ENCODE measurements at regions not wholly inside any gene's neighbourhood (a gene's known extent, or its start where the extent isn't known, plus 50 kb on each side); places are given as distances from the start of the nearest gene placed in this dataset.
A peak's percentile ranks its signal among the peaks of the same experiment; 100 is the strongest.
"Not testable (repeated sequence)": the region's sequence is repeated elsewhere in the genome, so short reads cannot be mapped to it uniquely, and the experiment has no call there.

GRCh38 chr15:22253676-22254408 is 173.5 kb downstream of the OR4M2 start:
- in situ Hi-C loops (cut with MboI; ENCODE audit: low pct_unique_long_range_greater_than_20kb, low sequenced_read_pairs, unreplicated experiment), result no loop called here
- TF ChIP-seq CTCF (IDR thresholded peaks at IDR 0.05; ENCODE audit: extremely low read depth, insufficient read depth, missing control alignments), result no peak
- peak; percentile 71 for DNase-seq (ENCODE audit: low spot score)

GRCh38 chr15:22254409-22255045 is 174.2 kb downstream of the OR4M2 start:
- in situ Hi-C loops (cut with MboI; ENCODE audit: low pct_unique_long_range_greater_than_20kb, low sequenced_read_pairs, unreplicated experiment); DNase-seq (ENCODE audit: low spot score): not testable (repeated sequence)

DNA sequence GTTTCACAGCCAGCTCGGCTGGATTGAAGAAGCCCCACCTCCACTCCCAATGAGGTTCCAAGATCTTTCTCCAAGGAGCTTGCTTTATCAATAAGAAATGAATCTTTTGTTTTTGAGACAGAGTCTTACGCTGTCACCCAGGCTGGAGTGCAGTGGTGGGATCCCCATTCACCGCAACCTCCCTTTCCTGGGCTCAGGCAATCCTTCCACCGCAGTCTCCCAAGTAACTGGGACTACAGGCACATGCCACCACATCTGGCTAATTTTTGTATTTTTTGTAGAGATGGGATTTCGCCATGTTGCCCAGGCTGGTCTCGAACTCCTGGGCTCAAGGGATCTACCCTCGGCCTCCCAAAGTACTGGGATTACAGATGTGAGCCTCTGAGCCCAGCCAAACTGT is 175.3 kb downstream of the OR4M2 start:
- DNase-seq (ENCODE audit: low spot score); in situ Hi-C loops (cut with MboI; ENCODE audit: low pct_unique_long_range_greater_than_20kb, low sequenced_read_pairs, unreplicated experiment): not testable (repeated sequence)

DNA sequence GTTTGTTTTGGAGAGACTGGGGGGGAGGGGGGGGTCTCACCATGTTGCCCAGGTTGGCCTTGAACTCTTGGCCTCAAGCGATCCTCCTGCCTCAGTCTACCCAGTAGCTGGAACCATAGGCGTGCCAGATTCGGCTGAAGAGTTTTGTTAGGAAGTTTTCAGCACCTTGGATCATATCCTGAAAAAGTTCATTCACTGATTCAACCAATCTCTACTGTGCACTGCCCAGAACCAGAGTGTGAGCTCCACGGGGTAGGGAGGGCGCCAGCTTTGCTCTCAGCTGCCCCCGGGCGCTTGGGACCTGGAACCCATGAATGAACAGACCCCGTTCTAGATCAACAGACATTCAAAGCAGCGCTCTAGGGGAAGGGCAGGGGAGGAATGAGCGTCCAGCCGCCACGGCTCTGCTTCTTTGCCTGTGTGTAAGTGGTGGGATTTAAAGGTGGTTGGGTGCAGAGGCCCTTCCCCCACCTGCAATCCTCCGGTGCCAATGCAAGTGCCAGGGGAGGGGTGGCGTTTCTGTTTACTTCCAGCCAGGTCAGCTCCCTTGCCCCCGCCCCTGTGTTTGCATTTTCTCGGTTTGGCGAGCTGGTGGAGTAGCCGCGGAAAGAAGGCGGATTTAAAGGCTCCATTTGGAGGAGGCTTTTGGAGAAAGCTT is 176.2 kb downstream of the OR4M2 start:
- DNase-seq (ENCODE audit: low spot score); in situ Hi-C loops (cut with MboI; ENCODE audit: low pct_unique_long_range_greater_than_20kb, low sequenced_read_pairs, unreplicated experiment): not testable (repeated sequence)

DNA sequence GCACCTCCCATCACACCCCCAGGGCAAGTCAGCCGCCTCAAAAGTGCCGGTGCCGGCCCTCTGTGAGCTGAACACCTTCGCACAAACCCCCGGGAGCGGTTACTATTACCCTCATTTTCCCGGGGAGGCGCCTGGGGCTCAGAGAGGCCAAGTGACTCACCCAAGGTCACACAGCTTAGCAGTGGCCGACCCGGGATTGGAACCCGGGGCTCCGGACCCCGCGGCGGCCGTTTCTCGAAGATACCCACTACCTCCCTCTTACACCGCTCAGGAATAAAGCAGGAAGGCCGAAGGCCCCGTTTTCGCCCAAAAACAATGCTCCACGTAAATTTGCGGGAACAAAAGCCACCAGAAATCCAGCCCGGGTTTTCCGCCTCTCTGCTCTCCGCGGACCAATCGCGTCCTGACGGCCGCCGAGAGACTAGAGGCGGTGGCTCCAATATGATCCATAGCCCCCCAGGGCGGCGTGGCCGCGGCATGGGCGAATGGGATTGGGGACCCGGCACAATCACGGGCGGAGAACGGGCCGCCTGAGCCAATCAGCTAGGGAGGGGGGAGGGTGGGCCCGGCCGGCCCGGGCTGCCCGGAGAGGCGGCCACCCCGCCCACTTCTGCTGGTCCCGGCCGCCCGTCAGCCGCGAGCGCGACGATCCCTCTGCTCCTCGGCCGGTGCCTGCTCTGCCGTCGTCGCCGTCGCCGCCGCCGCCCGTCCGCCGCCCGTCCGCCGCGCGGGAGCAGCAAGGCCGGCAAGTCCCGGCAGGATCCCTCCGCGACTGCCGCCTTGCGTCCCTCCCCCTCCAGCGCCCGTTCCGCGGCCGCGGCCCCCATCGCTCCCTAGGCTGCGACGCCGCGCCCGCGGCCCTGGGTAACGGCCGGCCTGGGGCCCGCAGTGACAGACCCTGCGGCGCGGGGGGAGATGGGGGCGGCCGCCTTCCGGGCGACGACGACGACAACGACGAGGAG is 177.0 kb downstream of the OR4M2 start:
- in situ Hi-C loops (cut with MboI; ENCODE audit: low pct_unique_long_range_greater_than_20kb, low sequenced_read_pairs, unreplicated experiment), result no loop called here
- no peak for DNase-seq (ENCODE audit: low spot score)

GRCh38 chr15:22258009-22258397 is 177.7 kb downstream of the OR4M2 start:
- no peak for TF ChIP-seq CTCF (IDR thresholded peaks at IDR 0.05; ENCODE audit: extremely low read depth, insufficient read depth, missing control alignments)
- DNase-seq (ENCODE audit: low spot score), result no peak

More for the DNA sequence above, 177.0 kb downstream of the OR4M2 start:
- TF ChIP-seq CTCF (IDR thresholded peaks at IDR 0.05; ENCODE audit: extremely low read depth, insufficient read depth, missing control alignments), result no peak

GRCh38 chr15:22258398-22259150 is 178.2 kb downstream of the OR4M2 start:
- in situ Hi-C loops (cut with MboI; ENCODE audit: low pct_unique_long_range_greater_than_20kb, low sequenced_read_pairs, unreplicated experiment), result no loop called here
- no peak for TF ChIP-seq CTCF (IDR thresholded peaks at IDR 0.05; ENCODE audit: extremely low read depth, insufficient read depth, missing control alignments)
- no peak for DNase-seq (ENCODE audit: low spot score)

More at GRCh38 chr15:22258009-22258397, 177.7 kb downstream of the OR4M2 start:
- in situ Hi-C loops (cut with MboI; ENCODE audit: low pct_unique_long_range_greater_than_20kb, low sequenced_read_pairs, unreplicated experiment), result no loop called here

GRCh38 chr15:22259151-22259750 is 178.9 kb downstream of the OR4M2 start:
- in situ Hi-C loops (cut with MboI; ENCODE audit: low pct_unique_long_range_greater_than_20kb, low sequenced_read_pairs, unreplicated experiment), result not testable (repeated sequence)

More at GRCh38 chr15:22259151-22259750, 178.9 kb downstream of the OR4M2 start:
- DNase-seq (ENCODE audit: low spot score), result not testable (repeated sequence)

Measured in GM13977 (cell line).